Keratinocyte (primary cell): ENCODE measurements at regions not wholly inside any gene's neighbourhood (a gene's known extent, or its start where the extent isn't known, plus 50 kb on each side); places are given as distances from the start of the nearest gene placed in this dataset.

ENCODE experiments used
- DNase-seq: peaks from one replicate; pipeline ENCODE4 v3.0.0-alpha.2; 2011; ENCODE audit warnings: low read depth, missing footprints, low spot score
- FAIRE-seq: peaks from 2 replicates; lab custom pipeline; 2011; peaks lifted over from hg19 to GRCh38; lab: Jason Lieb, UNC
- H2AFZ ChIP-seq: 2 replicates; pipeline ENCODE4 v1.6.0; 2012; ENCODE audit warnings: low read length, control low read depth, inconsistent platforms; ENCODE audit not compliant: control insufficient read depth
- H3K27ac ChIP-seq: 2 replicates; pipeline ENCODE4 v1.5.1; 2011; ENCODE audit warnings: low read length; ENCODE audit not compliant: control insufficient read depth, insufficient read depth
- H3K27me3 ChIP-seq: 3 replicates; pipeline ENCODE4 v1.6.0; 2011; ENCODE audit warnings: low read length; ENCODE audit not compliant: control insufficient read depth, insufficient read depth; ENCODE audit errors: extremely low read depth
- H3K36me3 ChIP-seq, 2 experiments: 2 replicates in 1 of 2; 3 replicates in 1 of 2; pipeline ENCODE4 v1.5.1; 2011; ENCODE audit warnings: low read length in 2 of 2, mild to moderate bottlenecking in 1 of 2; ENCODE audit not compliant: control insufficient read depth in 2 of 2, insufficient read depth in 2 of 2; ENCODE audit errors: extremely low read depth in 1 of 2
- H3K4me1 ChIP-seq: 3 replicates; pipeline ENCODE4 v1.5.1; 2011; ENCODE audit warnings: low read length; ENCODE audit not compliant: control insufficient read depth, insufficient read depth; ENCODE audit errors: extremely low read depth
- H3K4me2 ChIP-seq: 3 replicates; pipeline ENCODE4 v1.6.0; 2011; ENCODE audit warnings: low read depth, low read length; ENCODE audit not compliant: control insufficient read depth, insufficient read depth; ENCODE audit errors: extremely low read depth
- H3K4me3 ChIP-seq, 3 experiments: fragments of 200-600 bp in 1 of 3; sonication (generic) in 1 of 3; 2 replicates in 2 of 3; 3 replicates in 1 of 3; pipeline ENCODE4 v1.5.1; 2011 to 2016; ENCODE audit warnings: low read length in 3 of 3, mild to moderate bottlenecking in 3 of 3, control low read depth in 2 of 3, inconsistent platforms in 1 of 3, low read depth in 1 of 3, mixed read lengths in 1 of 3, mixed run types in 1 of 3, moderate library complexity in 1 of 3; ENCODE audit not compliant: control insufficient read depth in 2 of 3, insufficient read depth in 2 of 3; ENCODE audit errors: extremely low read depth in 1 of 3
- H3K79me2 ChIP-seq: 2 replicates; pipeline ENCODE4 v1.6.0; 2012; ENCODE audit warnings: low read length; ENCODE audit not compliant: control insufficient read depth, insufficient read depth
- H3K9ac ChIP-seq: 3 replicates; pipeline ENCODE4 v1.6.0; 2011; ENCODE audit warnings: low read length; ENCODE audit not compliant: control insufficient read depth, insufficient read depth; ENCODE audit errors: extremely low read depth
- H3K9me1 ChIP-seq: 3 replicates; pipeline ENCODE4 v1.6.0; 2011; ENCODE audit warnings: low read length; ENCODE audit not compliant: control insufficient read depth, insufficient read depth; ENCODE audit errors: extremely low read depth
- H3K9me3 ChIP-seq: 2 replicates; pipeline ENCODE4 v1.5.1; 2012; ENCODE audit warnings: low read depth, low read length; ENCODE audit not compliant: control insufficient read depth
- H4K20me1 ChIP-seq: 3 replicates; pipeline ENCODE4 v1.6.0; 2011; ENCODE audit warnings: low read length; ENCODE audit not compliant: control insufficient read depth, insufficient read depth; ENCODE audit errors: extremely low read depth
- EZH2 ChIP-seq: IDR thresholded peaks from one replicate; pipeline ENCODE4 v1.6.1; 2012; ENCODE audit warnings: inconsistent platforms, mild to moderate bottlenecking, low read length, moderate library complexity
- dilution Hi-C: fragments of 300-500 bp; cut with MboI; formaldehyde crosslinking; loops from one replicate; pipeline ENCODE4 v1.7.0; 2020; ENCODE audit warnings: low sequenced_read_pairs; ENCODE audit not compliant: extremely low pct_ligation_motif_present
- TF ChIP-seq, protein P1 (sequence below), 3 experiments: IDR thresholded peaks in 1 of 3; conservative IDR thresholded peaks in 1 of 3; optimal IDR thresholded peaks in 1 of 3; 2 replicates in 2 of 3; 3 replicates in 1 of 3; pipeline versions ENCODE3 to v1.5.1; 2011; ENCODE audit warnings: low read length in 3 of 3, mild to moderate bottlenecking in 3 of 3, moderate library complexity in 2 of 3, control low read depth in 1 of 3, inconsistent platforms in 1 of 3; ENCODE audit not compliant: insufficient read depth in 2 of 3; ENCODE audit errors: extremely low read depth in 1 of 3

DNA sequence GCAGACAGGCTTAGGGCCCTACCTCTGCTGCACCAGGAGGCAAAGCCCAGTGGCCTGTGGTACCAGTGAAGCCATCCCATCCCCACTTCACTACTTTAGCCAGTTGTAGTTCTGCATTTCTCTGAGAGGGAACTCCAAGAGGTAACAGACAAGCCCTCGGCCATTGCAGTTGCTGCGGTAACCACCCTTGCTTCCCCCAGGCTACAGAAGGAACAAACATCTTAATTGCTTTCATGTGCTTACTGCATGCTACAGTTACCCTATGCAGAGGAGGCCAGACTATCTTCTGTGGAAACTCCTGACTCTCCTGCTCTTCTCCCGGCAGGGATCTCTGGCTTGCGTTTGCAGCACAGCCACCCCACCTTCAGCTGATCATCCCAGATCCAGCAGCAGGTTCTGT lies 67.8 kb downstream of the SPIN4 start:
- Histone ChIP-seq H3K4me2 (no peak overlapping the region), H2AFZ (no peak overlapping the region), H3K27me3 (no peaks in the 10 kb centered on the region), H3K79me2 (no peaks in the 10 kb centered on the region), H3K4me1 (no peaks in the 10 kb centered on the region), H3K9ac (no peak overlapping the region), H3K36me3 (no peaks in the 10 kb centered on the region), H4K20me1 (no peaks in the 10 kb centered on the region), H3K9me1 (no peaks in the 10 kb centered on the region), H3K4me3 (no peak overlapping the region), H3K9me3 (no peaks in the 10 kb centered on the region), H3K27ac (no peak overlapping the region)
- FAIRE-seq (no peak), DNase-seq (no peak)
- no peak for TF ChIP-seq EZH2
- TF ChIP-seq, protein P1, sequence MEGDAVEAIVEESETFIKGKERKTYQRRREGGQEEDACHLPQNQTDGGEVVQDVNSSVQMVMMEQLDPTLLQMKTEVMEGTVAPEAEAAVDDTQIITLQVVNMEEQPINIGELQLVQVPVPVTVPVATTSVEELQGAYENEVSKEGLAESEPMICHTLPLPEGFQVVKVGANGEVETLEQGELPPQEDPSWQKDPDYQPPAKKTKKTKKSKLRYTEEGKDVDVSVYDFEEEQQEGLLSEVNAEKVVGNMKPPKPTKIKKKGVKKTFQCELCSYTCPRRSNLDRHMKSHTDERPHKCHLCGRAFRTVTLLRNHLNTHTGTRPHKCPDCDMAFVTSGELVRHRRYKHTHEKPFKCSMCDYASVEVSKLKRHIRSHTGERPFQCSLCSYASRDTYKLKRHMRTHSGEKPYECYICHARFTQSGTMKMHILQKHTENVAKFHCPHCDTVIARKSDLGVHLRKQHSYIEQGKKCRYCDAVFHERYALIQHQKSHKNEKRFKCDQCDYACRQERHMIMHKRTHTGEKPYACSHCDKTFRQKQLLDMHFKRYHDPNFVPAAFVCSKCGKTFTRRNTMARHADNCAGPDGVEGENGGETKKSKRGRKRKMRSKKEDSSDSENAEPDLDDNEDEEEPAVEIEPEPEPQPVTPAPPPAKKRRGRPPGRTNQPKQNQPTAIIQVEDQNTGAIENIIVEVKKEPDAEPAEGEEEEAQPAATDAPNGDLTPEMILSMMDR (optimal IDR thresholded peaks at IDR 0.05 in 1 of 3, IDR thresholded peaks at IDR 0.05 in 1 of 3, conservative IDR thresholded peaks at IDR 0.05 in 1 of 3; ENCODE audit: extremely low read depth in 1 of 3, insufficient read depth in 2 of 3, low read length in 3 of 3): no peak
- dilution Hi-C loops: no loop called here

DNA sequence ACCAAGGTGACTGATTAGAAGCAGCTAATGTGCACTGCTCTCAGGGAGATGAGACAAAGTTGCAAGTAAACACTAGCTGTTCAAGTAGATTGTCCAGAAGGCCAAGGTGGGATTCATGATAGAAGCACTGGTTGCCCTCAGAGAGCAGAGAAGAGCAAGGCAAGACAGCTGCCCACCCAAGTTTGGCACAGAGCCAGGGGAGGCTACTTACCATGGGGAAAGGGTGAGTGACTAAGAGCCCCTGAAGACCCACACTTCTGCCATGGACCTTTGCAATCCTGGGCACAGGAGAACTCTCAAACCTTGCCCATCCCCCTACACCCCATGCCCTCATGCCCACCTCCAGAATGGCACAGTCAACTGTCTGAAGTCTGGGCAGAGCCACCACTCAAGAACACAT lies 68.3 kb downstream of the SPIN4 start:
- Histone ChIP-seq H3K27me3 (no peaks in the 10 kb centered on the region), H3K4me3 (no peak overlapping the region), H2AFZ (no peak overlapping the region), H3K9me3 (no peaks in the 10 kb centered on the region), H3K27ac (no peak overlapping the region), H3K4me2 (no peak overlapping the region), H3K79me2 (no peaks in the 10 kb centered on the region), H3K9me1 (no peaks in the 10 kb centered on the region), H3K4me1 (no peaks in the 10 kb centered on the region), H3K9ac (no peak overlapping the region), H4K20me1 (no peaks in the 10 kb centered on the region), H3K36me3 (no peaks in the 10 kb centered on the region)
- TF ChIP-seq, protein P1 (optimal IDR thresholded peaks at IDR 0.05 in 1 of 3, IDR thresholded peaks at IDR 0.05 in 1 of 3, conservative IDR thresholded peaks at IDR 0.05 in 1 of 3; ENCODE audit: extremely low read depth in 1 of 3, insufficient read depth in 2 of 3, low read length in 3 of 3): no peak
- no peak for TF ChIP-seq EZH2
- dilution Hi-C loops: no loop called here
- DNase-seq: no peak
- no peak for FAIRE-seq
